ENCODE measurements at regions not wholly inside any gene's neighbourhood (a gene's known extent, or its start where the extent isn't known, plus 50 kb on each side); places are given as distances from the start of the nearest gene placed in this dataset.

GRCh38 chr14:71713451-71713850, 218.8 kb upstream of the RGS6 start:
- TF ChIP-seq CTCF (IDR thresholded peaks at IDR 0.05) (no peak), POLR2A (IDR thresholded peaks at IDR 0.05) (no peak)

Measured in lower leg skin (tissue), 3 donors.